GM21447 (cell line): ENCODE measurements at regions not wholly inside any gene's neighbourhood (a gene's known extent, or its start where the extent isn't known, plus 50 kb on each side); places are given as distances from the start of the nearest gene placed in this dataset.
A peak's percentile ranks its signal among the peaks of the same experiment; 100 is the strongest.
"Not testable (repeated sequence)": the region's sequence is repeated elsewhere in the genome, so short reads cannot be mapped to it uniquely, and the experiment has no call there.

ENCODE experiments used
- ATAC-seq: cut with Tn5 transposase; IDR thresholded peaks from one replicate; pipeline ENCODE4 v1.9.1; 2021; ENCODE audit not compliant: unreplicated experiment

- ATAC-seq, result no peak
These were observed 74.1 kb downstream of the SLC35B3 start for GRCh38 chr6:8361259-8361658.

GRCh38 chr6:8352966-8353340, 82.4 kb downstream of the SLC35B3 start:
- ATAC-seq, result no peak

GRCh38 chr6:8352335-8352965, 82.9 kb downstream of the SLC35B3 start:
- ATAC-seq, result no peak

DNA sequence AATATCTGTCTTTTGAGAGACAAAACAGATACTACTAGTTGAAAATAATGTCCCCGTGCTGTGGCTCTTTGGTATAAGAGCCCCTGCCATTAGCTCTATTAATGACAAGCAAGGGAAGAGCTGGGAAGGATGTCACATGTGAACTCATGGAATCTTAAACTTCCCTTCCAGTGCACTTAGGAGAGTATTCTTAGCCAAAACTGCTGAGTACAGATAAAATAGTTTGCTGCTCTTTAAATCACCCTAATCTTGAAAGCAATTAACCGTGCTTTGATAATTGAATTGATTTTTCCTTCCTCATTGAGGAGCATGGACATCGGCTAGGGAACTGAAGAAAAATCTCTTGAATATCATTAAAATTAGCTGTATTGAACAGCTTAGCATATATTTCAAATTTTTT, 91.7 kb downstream of the SLC35B3 start:
- no peak for ATAC-seq

DNA sequence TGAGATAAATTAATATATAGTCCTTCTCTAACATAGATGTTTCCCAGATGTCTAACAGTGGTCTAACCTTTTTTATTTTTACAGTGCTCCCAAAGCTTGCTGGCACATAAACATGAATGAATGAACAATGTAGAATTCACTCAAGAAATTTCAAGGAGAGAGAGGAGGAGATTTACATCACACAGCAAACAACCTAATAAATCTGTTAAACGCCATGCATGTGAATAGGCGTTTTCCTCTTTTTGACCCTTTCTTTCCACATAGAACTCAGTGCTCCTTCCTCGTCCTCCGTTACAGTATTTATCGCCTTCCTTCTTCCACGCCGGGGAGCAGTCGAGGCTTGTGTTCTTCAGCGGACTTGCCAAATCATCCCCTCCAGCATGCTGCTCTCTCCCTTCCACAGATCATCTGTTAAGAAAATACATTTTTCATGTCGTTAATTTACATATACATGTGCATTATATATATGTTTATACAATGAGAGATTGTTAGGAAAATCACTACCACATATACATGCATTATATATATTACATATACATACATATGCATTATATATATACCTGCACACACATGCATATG, 93.0 kb downstream of the SLC35B3 start:
- no peak for ATAC-seq

GRCh38 chr6:8337147-8337546, 98.2 kb downstream of the SLC35B3 start:
- peak; percentile 70 for ATAC-seq

DNA sequence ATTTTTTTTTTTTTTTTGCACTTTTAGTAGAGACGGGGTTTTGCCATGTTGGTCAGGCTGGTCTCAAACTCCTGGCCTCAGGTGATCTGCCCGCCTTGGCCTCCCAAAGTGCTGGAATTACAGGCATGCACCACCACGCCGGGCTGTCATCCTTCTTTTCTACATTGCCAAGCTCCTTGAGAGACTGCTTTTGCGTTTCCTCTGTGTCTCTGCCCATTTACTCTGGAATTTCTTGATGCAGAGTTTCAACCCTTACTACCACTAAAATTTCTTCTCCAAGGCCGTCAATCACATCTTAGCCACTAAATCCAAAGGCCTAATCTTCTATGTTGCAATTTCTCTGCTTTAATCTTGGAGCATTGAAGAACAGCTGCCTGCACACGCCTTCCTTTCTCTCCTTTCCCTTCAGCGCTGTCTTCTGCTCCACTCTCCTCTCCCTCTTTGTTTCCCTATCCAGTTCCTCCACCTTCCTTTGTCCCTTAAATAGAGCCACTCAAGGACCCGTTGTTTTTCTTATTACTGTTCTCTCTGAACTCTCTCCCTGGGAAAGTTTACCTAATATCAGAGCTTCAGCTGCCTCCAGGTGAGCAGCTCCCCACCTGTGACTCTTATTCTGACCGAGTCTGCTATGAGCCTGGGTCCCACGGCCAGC, 98.8 kb downstream of the SLC35B3 start:
- no peak for ATAC-seq

DNA sequence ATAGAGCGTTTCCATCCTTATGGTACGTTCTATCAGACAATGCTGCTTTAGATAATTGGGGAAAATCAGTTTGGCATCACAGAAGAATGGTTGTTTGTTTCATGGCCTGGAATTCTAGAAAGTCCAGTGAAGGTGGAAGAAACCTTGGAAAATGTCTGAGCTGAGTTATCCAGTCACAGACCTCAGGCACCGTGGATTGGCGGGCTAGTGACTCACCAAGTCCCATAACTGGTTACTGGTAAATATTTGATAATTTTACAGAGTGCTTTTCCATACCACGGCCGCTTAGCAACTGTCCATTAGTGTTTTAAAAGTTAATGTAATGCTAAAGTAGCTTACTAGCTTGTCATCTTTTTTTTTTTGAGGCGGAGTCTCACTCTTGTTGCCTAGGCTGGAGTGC, 99.4 kb downstream of the SLC35B3 start:
- no peak for ATAC-seq

GRCh38 chr6:8335381-8335780, 100.0 kb downstream of the SLC35B3 start:
- ATAC-seq, result no peak

- ATAC-seq, result no peak
These were observed 101.2 kb downstream of the SLC35B3 start for GRCh38 chr6:8334113-8334512.

DNA sequence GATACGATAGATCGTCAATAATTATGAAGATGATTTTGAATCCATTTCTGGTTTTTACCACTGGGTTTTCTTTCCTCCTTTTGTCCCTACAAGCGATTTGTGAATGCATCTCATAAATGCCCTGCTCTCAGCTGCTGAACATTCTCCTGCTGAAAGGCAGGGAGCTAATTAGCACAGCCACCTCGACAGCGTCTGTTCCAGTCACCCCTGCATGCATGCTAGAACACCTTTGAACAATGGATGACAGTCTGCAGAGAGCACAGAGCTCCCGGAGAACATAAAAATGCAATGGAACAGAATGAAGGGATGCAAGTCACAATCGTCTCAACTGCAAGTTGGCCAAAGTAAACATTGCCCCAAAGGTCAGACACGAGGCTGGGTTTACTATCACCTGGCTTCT, 105.8 kb downstream of the SLC35B3 start:
- ATAC-seq, result no peak

DNA sequence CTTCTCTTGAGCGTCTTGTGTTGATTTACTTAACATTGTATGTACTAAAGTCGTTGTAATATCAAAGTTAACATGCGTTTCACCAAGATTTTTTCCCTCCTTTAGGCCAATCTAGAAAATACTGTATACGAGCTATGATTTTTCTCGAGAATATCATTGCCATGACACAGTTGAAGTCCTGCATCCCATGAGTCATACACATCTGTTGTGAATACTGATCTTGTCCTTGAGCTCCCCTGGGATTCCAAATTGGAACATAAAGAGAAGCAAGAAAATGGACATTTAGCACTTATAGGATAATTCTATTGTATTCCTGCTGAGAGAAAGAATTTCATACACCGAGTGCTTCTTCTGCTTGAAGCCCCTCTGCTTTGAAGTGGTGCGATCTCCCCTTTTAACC, 109.6 kb downstream of the SLC35B3 start:
- no peak for ATAC-seq

DNA sequence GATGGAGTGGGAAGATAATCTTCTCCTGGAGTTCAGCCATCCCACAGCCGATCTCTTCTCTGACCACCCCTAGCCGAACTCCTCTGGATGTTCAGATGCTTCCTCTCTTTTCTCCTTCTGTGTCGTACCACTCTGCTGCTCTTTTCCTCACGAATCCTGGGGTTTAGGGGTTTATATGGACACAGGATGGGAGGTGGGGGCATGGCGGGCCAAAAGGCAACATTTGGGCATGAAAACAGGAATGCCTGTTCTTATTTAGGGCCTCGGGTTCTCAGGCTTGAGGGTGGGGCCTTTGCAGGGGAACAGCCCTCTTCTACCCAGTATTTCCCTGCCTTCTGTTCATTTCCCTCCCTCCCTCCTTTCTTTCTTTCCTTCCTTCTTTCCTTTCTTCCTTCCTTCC, 112.7 kb downstream of the SLC35B3 start:
- no peak for ATAC-seq

DNA sequence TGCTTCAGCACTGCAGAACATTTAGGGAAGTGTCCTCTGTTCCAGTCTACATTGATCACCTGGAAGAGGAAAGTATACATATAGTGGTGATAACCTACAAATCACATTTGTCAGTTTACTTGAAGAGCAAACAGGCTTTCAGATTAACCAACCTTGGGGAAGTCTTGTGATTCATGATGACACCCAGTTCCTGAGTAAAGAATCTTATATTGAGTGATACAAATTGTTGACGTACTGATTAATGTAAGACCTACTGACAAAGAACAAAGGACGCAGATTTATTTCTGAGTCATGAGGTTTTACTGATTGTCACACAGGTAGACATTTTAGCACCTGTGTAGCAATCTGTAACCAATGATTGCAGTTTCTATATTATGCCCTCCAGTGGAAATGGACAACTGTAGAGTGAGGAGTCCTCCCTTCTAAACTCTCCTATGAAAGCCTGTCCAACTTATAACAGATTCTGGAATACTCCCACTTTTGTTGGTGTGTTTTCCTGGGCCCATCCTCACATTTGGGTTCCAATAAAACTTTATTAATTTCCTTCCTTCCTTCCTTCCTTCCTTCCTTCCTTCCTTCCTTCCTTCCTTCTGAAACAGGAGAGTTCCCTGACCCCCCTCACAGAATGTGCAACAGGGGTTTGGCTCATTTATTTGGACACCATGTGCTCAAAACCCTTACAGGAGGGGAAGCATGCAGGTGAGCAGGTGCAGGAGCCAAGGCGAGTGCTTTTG, 113.5 kb downstream of the SLC35B3 start:
- no peak for ATAC-seq

DNA sequence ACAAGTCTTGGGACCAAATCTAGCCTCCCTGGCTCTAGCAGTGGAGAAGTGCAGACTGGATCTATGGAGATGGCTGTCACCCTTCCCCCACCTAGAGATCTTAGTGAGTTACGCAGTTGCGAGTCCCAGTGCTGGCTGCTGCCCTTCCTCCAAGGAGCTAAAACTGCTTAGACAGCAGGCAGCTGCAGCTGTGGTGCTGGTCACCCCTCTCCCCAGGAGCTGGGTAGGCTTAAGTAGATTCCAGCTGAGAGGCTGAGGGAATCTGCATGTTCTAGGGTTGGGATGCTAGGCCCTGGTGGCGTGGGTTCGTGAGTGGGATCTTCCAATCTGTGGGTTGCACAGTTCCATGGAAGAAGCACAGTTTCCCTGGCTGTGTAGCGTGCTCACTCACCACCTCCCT, 120.2 kb downstream of the SLC35B3 start:
- ATAC-seq, result no peak

DNA sequence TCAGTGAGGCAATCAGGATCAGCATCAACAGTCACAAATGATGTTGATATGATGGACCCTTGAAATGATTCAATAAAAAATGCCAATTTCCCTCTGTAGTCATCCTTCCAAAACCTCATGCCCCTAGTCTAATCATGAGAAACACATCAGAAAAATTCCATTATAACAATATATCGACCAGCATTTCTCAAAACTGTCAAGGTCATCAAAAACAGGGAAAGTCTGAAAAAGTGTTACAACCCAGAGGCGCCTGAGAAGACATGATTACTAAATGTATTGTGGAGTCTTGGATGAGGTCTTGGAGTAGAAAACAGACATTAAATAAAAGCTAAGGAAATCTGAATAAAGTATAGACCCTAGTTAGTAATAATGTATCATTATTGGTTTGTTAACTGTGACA, 133.8 kb downstream of the SLC35B3 start:
- ATAC-seq, result no peak

DNA sequence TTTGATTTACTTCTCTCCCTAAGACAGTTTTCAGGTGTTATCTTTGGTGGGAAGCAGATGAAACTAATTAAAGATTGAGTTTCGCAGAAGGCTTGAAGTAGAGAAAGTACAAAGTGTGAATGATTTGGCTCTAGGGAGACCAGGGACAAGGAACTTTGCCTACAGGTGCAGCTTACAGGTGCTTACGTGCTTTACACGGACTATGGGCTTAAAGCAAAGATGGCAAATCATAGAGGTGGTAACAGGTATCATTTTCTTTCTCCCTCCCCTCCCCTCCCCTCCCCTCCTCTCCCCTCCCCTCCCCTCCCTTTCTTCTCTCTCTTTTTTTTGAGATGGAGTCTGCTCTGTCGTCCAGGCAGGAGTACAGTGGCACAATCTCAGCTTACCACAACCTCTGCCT, 136.3 kb downstream of the SLC35B3 start:
- ATAC-seq, result no peak

GRCh38 chr6:8282946-8283345, 152.4 kb downstream of the SLC35B3 start:
- not testable (repeated sequence) for ATAC-seq

- no peak for ATAC-seq
These were observed 153.0 kb downstream of the SLC35B3 start for GRCh38 chr6:8282380-8282779.

DNA sequence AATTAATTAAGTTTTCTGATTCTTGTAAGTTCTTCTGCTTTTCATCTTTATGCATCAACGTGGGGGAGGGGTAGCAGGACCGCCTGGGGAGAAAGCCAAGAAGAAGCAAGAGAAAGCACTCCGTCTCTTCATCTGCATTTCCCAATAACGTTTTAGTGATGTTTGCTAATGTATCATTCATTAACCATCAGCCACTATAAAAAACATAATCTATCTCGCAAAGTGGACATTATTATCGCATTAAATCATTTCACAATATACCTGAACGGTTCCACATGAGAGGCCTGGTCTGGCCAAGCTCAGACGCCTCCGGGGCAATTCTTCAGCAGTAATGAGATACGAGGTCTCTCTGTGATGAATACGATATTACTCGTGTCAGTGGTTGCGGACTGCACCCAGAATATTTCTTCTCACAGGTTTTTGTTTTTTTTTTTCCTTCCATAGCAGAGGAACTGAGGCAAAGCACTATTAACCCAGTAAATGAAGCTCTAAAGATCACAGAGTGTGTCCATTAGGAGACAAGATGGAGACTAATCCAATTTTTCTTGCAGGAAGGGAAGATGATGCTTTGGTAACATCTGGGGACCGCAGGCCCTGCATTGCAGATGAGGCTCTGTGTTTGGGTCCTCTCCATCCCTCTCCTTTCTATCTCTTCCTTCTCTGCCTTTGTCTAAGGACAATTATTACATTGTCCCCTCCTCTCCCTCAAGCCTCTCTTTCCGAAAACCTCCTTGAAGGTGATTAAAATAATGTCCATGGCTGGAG, 156.1 kb downstream of the SLC35B3 start:
- no peak for ATAC-seq

GRCh38 chr6:8278562-8278961, 156.8 kb downstream of the SLC35B3 start:
- ATAC-seq, result no peak
